Upper lobe of right lung (tissue), 1 donor: ENCODE measurements at regions not wholly inside any gene's neighbourhood (a gene's known extent, or its start where the extent isn't known, plus 50 kb on each side); places are given as distances from the start of the nearest gene placed in this dataset.
A peak's percentile ranks its signal among the peaks of the same experiment; 100 is the strongest.

Experiments
- ATAC-seq: fragments of 200-7000 bp; cut with Tn5 transposase; one replicate; pipeline ENCODE4 v1.9.1; 2020; ENCODE audit warnings: mild to moderate bottlenecking, moderate library complexity
- DNase-seq: peaks from one replicate; pipeline ENCODE4 v3.0.0-alpha.2; 2020
- H3K27ac ChIP-seq: fragments of 200-600 bp; one replicate; pipeline ENCODE4 v1.8.0; 2022
- H3K27me3 ChIP-seq: fragments of 200-600 bp; one replicate; pipeline ENCODE4 v1.8.0; 2022; ENCODE audit warnings: mild to moderate bottlenecking
- H3K36me3 ChIP-seq: fragments of 200-600 bp; one replicate; pipeline ENCODE4 v1.8.0; 2022
- H3K4me1 ChIP-seq: fragments of 200-600 bp; one replicate; pipeline ENCODE4 v1.8.0; 2022
- H3K4me3 ChIP-seq: fragments of 200-600 bp; one replicate; pipeline ENCODE4 v1.8.0; 2022; ENCODE audit warnings: mild to moderate bottlenecking
- H3K9me3 ChIP-seq: fragments of 200-600 bp; one replicate; pipeline ENCODE4 v1.8.0; 2022
- CTCF ChIP-seq: fragments of 200-600 bp; IDR thresholded peaks from one replicate; pipeline ENCODE4 v1.8.0; 2022; ENCODE audit warnings: antibody characterized with exemption
- intact Hi-C: fragments of 100-400 bp; cut with DNase I; formaldehyde crosslinking; loops from one replicate; pipeline ENCODE4 v1.11.0; 2022
- donor health status: DM: no; HTN: yes; CAD: no; lungs with severe emphysema.

- H3K4me1 ChIP-seq = no peaks in the 10 kb centered on the region
- H3K27me3 ChIP-seq = no peaks in the 10 kb centered on the region
- TF ChIP-seq CTCF = no peak
- H3K36me3 ChIP-seq = no peaks in the 10 kb centered on the region
- DNase-seq (no peak), ATAC-seq (no peak)
- H3K27ac ChIP-seq = no peak overlapping the region
- H3K4me3 ChIP-seq = no peak overlapping the region
- no peaks in the 10 kb centered on the region for H3K9me3 ChIP-seq
- intact Hi-C loops = no loop called here
These were observed 259.9 kb upstream of the TMC3 start for GRCh38 chr15:81633889-81634288.

- Histone ChIP-seq H3K27ac (no peak overlapping the region), H3K36me3 (no peaks in the 10 kb centered on the region), H3K9me3 (no peaks in the 10 kb centered on the region), H3K4me1 (no peaks in the 10 kb centered on the region), H3K27me3 (no peaks in the 10 kb centered on the region), H3K4me3 (no peak overlapping the region)
- no peak for DNase-seq
- intact Hi-C loops = no loop called here
- no peak for ATAC-seq
- TF ChIP-seq CTCF = no peak
These were observed 251.9 kb upstream of the TMC3 start for GRCh38 chr15:81625896-81626295.

GRCh38 chr15:81619002-81619401 lies 245.0 kb upstream of the TMC3 start:
- intact Hi-C loops = no loop called here
- Histone ChIP-seq H3K9me3 (no peaks in the 10 kb centered on the region), H3K4me3 (no peak overlapping the region)

GRCh38 chr15:81612631-81613030 lies 238.6 kb upstream of the TMC3 start:
- no peaks in the 10 kb centered on the region for H3K9me3 ChIP-seq
- intact Hi-C loops = no loop called here
- no peak for TF ChIP-seq CTCF
- no peaks in the 10 kb centered on the region for H3K36me3 ChIP-seq
- no peak overlapping the region for H3K4me3 ChIP-seq
- H3K4me1 ChIP-seq = no peaks in the 10 kb centered on the region
- H3K27me3 ChIP-seq = no peaks in the 10 kb centered on the region
- no peak for DNase-seq
- no peak overlapping the region for H3K27ac ChIP-seq
- ATAC-seq = peak; percentile 16

More at GRCh38 chr15:81619002-81619401, 245.0 kb upstream of the TMC3 start:
- H3K36me3 ChIP-seq = no peaks in the 10 kb centered on the region
- H3K27me3 ChIP-seq = no peaks in the 10 kb centered on the region
- no peak for ATAC-seq
- H3K27ac ChIP-seq = no peak overlapping the region
- H3K4me1 ChIP-seq = no peaks in the 10 kb centered on the region
- TF ChIP-seq CTCF = no peak
- DNase-seq = no peak

GRCh38 chr15:81611679-81612078 lies 237.7 kb upstream of the TMC3 start:
- no peak for TF ChIP-seq CTCF
- intact Hi-C loops = no loop called here
- H3K4me3 ChIP-seq = no peak overlapping the region
- DNase-seq (no peak), ATAC-seq (no peak)
- H3K27me3 ChIP-seq = no peaks in the 10 kb centered on the region
- H3K9me3 ChIP-seq = no peaks in the 10 kb centered on the region
- no peak overlapping the region for H3K27ac ChIP-seq
- no peaks in the 10 kb centered on the region for H3K4me1 ChIP-seq
- H3K36me3 ChIP-seq = no peaks in the 10 kb centered on the region

GRCh38 chr15:81608309-81608829 lies 234.4 kb upstream of the TMC3 start:
- Histone ChIP-seq H3K36me3 (no peaks in the 10 kb centered on the region), H3K27ac (no peak overlapping the region), H3K9me3 (no peaks in the 10 kb centered on the region), H3K4me1 (no peaks in the 10 kb centered on the region), H3K27me3 (no peaks in the 10 kb centered on the region), H3K4me3 (no peak overlapping the region)
- ATAC-seq (no peak), DNase-seq (no peak)
- no peak for TF ChIP-seq CTCF
- intact Hi-C loops = no loop called here
